SK-N-SH (cell line): ENCODE measurements at regions not wholly inside any gene's neighbourhood (a gene's known extent, or its start where the extent isn't known, plus 50 kb on each side); places are given as distances from the start of the nearest gene placed in this dataset.

ENCODE experiments used
- CTCF ChIA-PET: fragments of 300-600, 350-600 bp; formaldehyde crosslinking; extraction: SDS; loops from one replicate; lab custom pipeline; 2021; lab: Yijun Ruan, JAX
- POLR2A ChIA-PET: fragments of 350-600 bp; sonication (Branson Sonifier 250); formaldehyde crosslinking; extraction: SDS; loops from one replicate; lab custom pipeline; 2020; ENCODE audit warnings: antibody characterized with exemption, inconsistent platforms; lab: Yijun Ruan, JAX
- DNase-seq: peaks from one replicate; pipeline ENCODE4 v3.0.0; 2012
- H2AFZ ChIP-seq: fragments of 200-600 bp; sonication (generic); 2 replicates; pipeline ENCODE4 v1.8.1; 2016; ENCODE audit warnings: antibody characterized with exemption, mild to moderate bottlenecking, low read depth
- H3F3A ChIP-seq: fragments of 200-600 bp; sonication (generic); replicated peaks from 2 replicates; pipeline ENCODE3; 2016; ENCODE audit warnings: antibody characterized with exemption, mild to moderate bottlenecking; ENCODE audit not compliant: insufficient read depth
- H3K27ac ChIP-seq, 2 experiments: fragments of 200-500 bp in 1 of 2; fragments of 200-600 bp in 1 of 2; sonication (Bioruptor generic) in 1 of 2; sonication (generic), shearing (Covaris generic) in 1 of 2; 2 replicates each; pipeline versions ENCODE4 v1.5.1 to v1.6.1; 2014 to 2016; ENCODE audit warnings: low read depth in 2 of 2, inconsistent platforms in 1 of 2, low read length in 1 of 2, mild to moderate bottlenecking in 1 of 2, mixed read lengths in 1 of 2
- H3K27me3 ChIP-seq: fragments of 200-600 bp; sonication (generic), shearing (Covaris generic); 2 replicates; pipeline ENCODE4 v1.6.1; 2016; ENCODE audit warnings: mixed run types; ENCODE audit not compliant: insufficient read depth
- H3K36me3 ChIP-seq, 2 experiments: fragments of 200-500 bp in 1 of 2; fragments of 200-600 bp in 1 of 2; sonication (Bioruptor generic) in 1 of 2; sonication (generic) in 1 of 2; replicated peaks in 1 of 2; 2 replicates each; pipeline versions ENCODE3 to v1.5.1; 2014 to 2016; ENCODE audit warnings: low read length in 1 of 2, mild to moderate bottlenecking in 1 of 2; ENCODE audit not compliant: insufficient read depth in 2 of 2, control insufficient read depth in 1 of 2
- H3K4me1 ChIP-seq, 2 experiments: fragments of 200-500 bp in 1 of 2; fragments of 200-600 bp in 1 of 2; sonication (Bioruptor generic) in 1 of 2; sonication (generic), shearing (Covaris generic) in 1 of 2; 2 replicates each; pipeline versions ENCODE4 v1.5.1 to v1.6.1; 2014 to 2016; ENCODE audit warnings: low read depth in 1 of 2, low read length in 1 of 2, mixed run types in 1 of 2; ENCODE audit not compliant: insufficient read depth in 2 of 2, control insufficient read depth in 1 of 2
- H3K4me2 ChIP-seq: fragments of 200-600 bp; sonication (generic), shearing (Covaris generic); 2 replicates; pipeline ENCODE4 v1.6.1; 2017; ENCODE audit warnings: mixed run types
- H3K4me3 ChIP-seq, 2 experiments: fragments of 200-500 bp in 1 of 2; fragments of 200-600 bp in 1 of 2; sonication (Bioruptor generic) in 1 of 2; sonication (generic), shearing (Covaris generic) in 1 of 2; 2 replicates each; pipeline versions ENCODE4 v1.5.1 to v1.8.1; 2014 to 2016; ENCODE audit warnings: low read depth in 2 of 2, inconsistent platforms in 1 of 2, low read length in 1 of 2, mild to moderate bottlenecking in 1 of 2, mixed read lengths in 1 of 2, moderate library complexity in 1 of 2
- H3K79me2 ChIP-seq: fragments of 200-600 bp; sonication (generic); 2 replicates; pipeline ENCODE4 v1.8.1; 2017; ENCODE audit warnings: mild to moderate bottlenecking; ENCODE audit not compliant: insufficient read depth
- H3K9ac ChIP-seq: fragments of 200-600 bp; sonication (generic); 2 replicates; pipeline ENCODE4 v1.6.1; 2017; ENCODE audit warnings: mixed run types
- H3K9me2 ChIP-seq: fragments of 200-600 bp; sonication (generic); 2 replicates; pipeline ENCODE4 v1.6.1; 2017; ENCODE audit warnings: mixed run types
- H3K9me3 ChIP-seq: fragments of 200-600 bp; sonication (generic); 2 replicates; pipeline ENCODE4 v1.6.1; 2017; ENCODE audit warnings: mixed run types, mild to moderate bottlenecking, moderate library complexity
- H4K20me1 ChIP-seq: fragments of 200-600 bp; sonication (generic); 2 replicates; pipeline ENCODE4 v1.6.1; 2017; ENCODE audit warnings: mild to moderate bottlenecking, mixed run types; ENCODE audit not compliant: insufficient read depth
- CTCF ChIP-seq: fragments of 200-600 bp; sonication (generic); IDR thresholded peaks from 2 replicates; pipeline ENCODE4 v1.6.1; 2017; ENCODE audit warnings: antibody characterized with exemption, mild to moderate bottlenecking, moderate library complexity
- ELF1 ChIP-seq: IDR thresholded peaks from 2 replicates; pipeline ENCODE4 v1.4.0; 2012
- FOSL2 ChIP-seq: IDR thresholded peaks from 2 replicates; pipeline ENCODE4 v1.4.0; 2012; ENCODE audit warnings: low read depth, mild to moderate bottlenecking, moderate library complexity, borderline replicate concordance
- IRF3 ChIP-seq: fragments of 150-350 bp; IDR thresholded peaks from 2 replicates; pipeline ENCODE4 v1.6.1; 2016; ENCODE audit warnings: mild to moderate bottlenecking, low read depth, low read length
- MAX ChIP-seq: IDR thresholded peaks from 2 replicates; pipeline ENCODE4 v1.4.0; 2012; ENCODE audit warnings: low read depth
- MXI1 ChIP-seq: IDR thresholded peaks from 2 replicates; pipeline ENCODE4 v1.6.1; 2012; ENCODE audit warnings: mild to moderate bottlenecking, low read depth, low read length, improper control_type of control experiment
- NFIC ChIP-seq: IDR thresholded peaks from 2 replicates; pipeline ENCODE4 v1.4.0; 2012; ENCODE audit warnings: borderline replicate concordance
- PBX3 ChIP-seq: IDR thresholded peaks from 2 replicates; pipeline ENCODE4; 2012
- RAD21 ChIP-seq: IDR thresholded peaks from 2 replicates; pipeline ENCODE4 v1.6.1; 2012; ENCODE audit warnings: mild to moderate bottlenecking, low read length
- REST ChIP-seq: IDR thresholded peaks from 2 replicates; pipeline ENCODE4 v1.6.1; 2012; ENCODE audit warnings: mild to moderate bottlenecking, low read depth, low read length, moderate library complexity
- RFX5 ChIP-seq: IDR thresholded peaks from 2 replicates; pipeline ENCODE4 v1.6.1; 2012; ENCODE audit warnings: mild to moderate bottlenecking, improper control_type of control experiment, low read length
- RXRA ChIP-seq: IDR thresholded peaks from 2 replicates; pipeline ENCODE4 v1.4.0; 2012; ENCODE audit warnings: low read depth, mild to moderate bottlenecking, borderline replicate concordance
- SMC3 ChIP-seq: IDR thresholded peaks from 2 replicates; pipeline ENCODE4 v1.6.1; 2012; ENCODE audit warnings: low read depth, low read length, improper control_type of control experiment
- TAF1 ChIP-seq: IDR thresholded peaks from 2 replicates; pipeline ENCODE4 v1.6.1; 2012; ENCODE audit warnings: low read depth, mild to moderate bottlenecking, low read length, moderate library complexity, borderline replicate concordance
- TCF12 ChIP-seq: IDR thresholded peaks from 2 replicates; pipeline ENCODE4 v1.4.0; 2012
- YY1 ChIP-seq: IDR thresholded peaks from 2 replicates; pipeline ENCODE4 v1.4.0; 2012; ENCODE audit warnings: low read depth, mild to moderate bottlenecking
- WGBS: methylation state at CpG from one replicate; pipeline ENCODE4 v1.1.6; 2017; ENCODE audit warnings: low lambda C conversion rate; 5-methylcytosine and 5-hydroxymethylcytosine counted together

- H3K79me2 ChIP-seq = no peaks in the 10 kb centered on the region
- peaks cover 15% of the 10 kb centered on the region for H3F3A ChIP-seq
- H3K9me2 ChIP-seq = no peaks in the 10 kb centered on the region
- peaks cover 2 to 33% of the 10 kb centered on the region in 2 experiments; a peak in 2 of 4 replicates for H3K4me1 ChIP-seq
- no peak for TF ChIP-seq IRF3
- TF ChIP-seq REST = no peak
- TF ChIP-seq NFIC = no peak
- peak; percentile 13; the same call in 1 of the 2 replicates for TF ChIP-seq CTCF
- no peak for TF ChIP-seq MXI1
- 0 out of 2 replicates have a peak, but pooled peaks have one; percentile 35 for TF ChIP-seq TCF12
- no peak for TF ChIP-seq RXRA
- TF ChIP-seq MAX = 0 out of 2 replicates have a peak, but pooled peaks have one; percentile 23
- no peak for TF ChIP-seq RFX5
- TF ChIP-seq YY1 = no peak
- TF ChIP-seq FOSL2 = peak; percentile 48; the same call in 1 of the 2 replicates
- peak; percentile 30; the same call in 1 of the 2 replicates for TF ChIP-seq PBX3
- no peak for TF ChIP-seq RAD21
- no peak for TF ChIP-seq TAF1
- no peak for TF ChIP-seq SMC3
- no peak for TF ChIP-seq ELF1
- TF ChIP-seq, all 33 proteins: peak for 5
- peak overlapping the region; percentile 15; the same call in 1 of the 2 replicates for H3K4me2 ChIP-seq
- H2AFZ ChIP-seq = peak overlapping the region; percentile 42; the same call in 1 of the 2 replicates
- no peaks in the 10 kb centered on the region for H3K27me3 ChIP-seq
- no peaks in the 10 kb centered on the region for H3K9me3 ChIP-seq
- peak overlapping the region in 1 of 2 experiments; percentile 60; a peak in 2 of 4 replicates for H3K27ac ChIP-seq
- H3K36me3 ChIP-seq = no peaks in the 10 kb centered on the region
- ChIA-PET CTCF (no interaction called here), POLR2A (no interaction called here)
- DNase-seq = no peak
- no peak overlapping the region for H3K4me3 ChIP-seq
- no peaks in the 10 kb centered on the region for H4K20me1 ChIP-seq
- WGBS = 35% methylated on average over 1 of the region's 1 CpG
- no peak overlapping the region for H3K9ac ChIP-seq
Observed at GRCh38 chr4:113835005-113835404, 73.5 kb upstream of the CAMK2D start.
